ENCODE measurements at regions not wholly inside any gene's neighbourhood (a gene's known extent, or its start where the extent isn't known, plus 50 kb on each side); places are given as distances from the start of the nearest gene placed in this dataset.

GRCh38 chr5:4245511-4245910, 649.9 kb downstream of the IRX1 start:
- TF ChIP-seq, protein P1, sequence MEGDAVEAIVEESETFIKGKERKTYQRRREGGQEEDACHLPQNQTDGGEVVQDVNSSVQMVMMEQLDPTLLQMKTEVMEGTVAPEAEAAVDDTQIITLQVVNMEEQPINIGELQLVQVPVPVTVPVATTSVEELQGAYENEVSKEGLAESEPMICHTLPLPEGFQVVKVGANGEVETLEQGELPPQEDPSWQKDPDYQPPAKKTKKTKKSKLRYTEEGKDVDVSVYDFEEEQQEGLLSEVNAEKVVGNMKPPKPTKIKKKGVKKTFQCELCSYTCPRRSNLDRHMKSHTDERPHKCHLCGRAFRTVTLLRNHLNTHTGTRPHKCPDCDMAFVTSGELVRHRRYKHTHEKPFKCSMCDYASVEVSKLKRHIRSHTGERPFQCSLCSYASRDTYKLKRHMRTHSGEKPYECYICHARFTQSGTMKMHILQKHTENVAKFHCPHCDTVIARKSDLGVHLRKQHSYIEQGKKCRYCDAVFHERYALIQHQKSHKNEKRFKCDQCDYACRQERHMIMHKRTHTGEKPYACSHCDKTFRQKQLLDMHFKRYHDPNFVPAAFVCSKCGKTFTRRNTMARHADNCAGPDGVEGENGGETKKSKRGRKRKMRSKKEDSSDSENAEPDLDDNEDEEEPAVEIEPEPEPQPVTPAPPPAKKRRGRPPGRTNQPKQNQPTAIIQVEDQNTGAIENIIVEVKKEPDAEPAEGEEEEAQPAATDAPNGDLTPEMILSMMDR (IDR thresholded peaks at IDR 0.05; ENCODE audit: low read depth, low read length) = no peak
- in situ Hi-C loops (cut with HindIII; ENCODE audit: low sequenced_read_pairs) = no loop called here
- no peak overlapping the region for H3K4me3 ChIP-seq (ENCODE audit: low read depth, low read length)
- DNase-seq (ENCODE audit: low read depth, low spot score) = no peak

GRCh38 chr5:4246447-4246846, 650.8 kb downstream of the IRX1 start:
- TF ChIP-seq, protein P1 (IDR thresholded peaks at IDR 0.05; ENCODE audit: low read depth, low read length) = no peak
- H3K4me3 ChIP-seq (ENCODE audit: low read depth, low read length) = no peak overlapping the region
- no peak for DNase-seq (ENCODE audit: low read depth, low spot score)
- in situ Hi-C loops (cut with HindIII; ENCODE audit: low sequenced_read_pairs) = no loop called here

DNA sequence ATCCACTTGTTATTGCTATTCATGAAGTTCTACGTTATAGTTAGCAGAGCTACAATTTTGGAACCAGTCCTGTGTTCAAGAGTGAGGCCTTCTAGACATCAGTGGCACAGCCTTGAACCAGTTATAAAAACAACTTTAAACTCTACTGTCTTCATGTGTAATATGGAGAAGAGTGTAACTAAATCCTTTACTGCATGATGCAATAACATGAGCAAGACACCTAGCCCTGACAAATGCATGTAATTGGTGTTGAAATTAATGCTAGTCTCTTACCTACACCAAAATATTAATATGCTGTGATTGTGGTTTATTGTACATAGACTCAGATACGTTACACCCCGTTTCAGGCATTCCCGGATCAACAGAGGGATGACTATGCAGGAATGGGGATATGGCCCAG, 654.6 kb downstream of the IRX1 start:
- in situ Hi-C loops (cut with HindIII; ENCODE audit: low sequenced_read_pairs) = no loop called here
- no peak overlapping the region for H3K4me3 ChIP-seq (ENCODE audit: low read depth, low read length)
- TF ChIP-seq, protein P1 (IDR thresholded peaks at IDR 0.05; ENCODE audit: low read depth, low read length) = no peak
- no peak for DNase-seq (ENCODE audit: low read depth, low spot score)

GRCh38 chr5:4252385-4252784, 656.8 kb downstream of the IRX1 start:
- TF ChIP-seq, protein P1 (IDR thresholded peaks at IDR 0.05; ENCODE audit: low read depth, low read length) = no peak
- in situ Hi-C loops (cut with HindIII; ENCODE audit: low sequenced_read_pairs) = no loop called here

GRCh38 chr5:4254736-4255135, 659.1 kb downstream of the IRX1 start:
- in situ Hi-C loops (cut with HindIII; ENCODE audit: low sequenced_read_pairs) = no loop called here
- TF ChIP-seq, protein P1 (IDR thresholded peaks at IDR 0.05; ENCODE audit: low read depth, low read length) = no peak
- H3K4me3 ChIP-seq (ENCODE audit: low read depth, low read length) = no peak overlapping the region
- no peak for DNase-seq (ENCODE audit: low read depth, low spot score)

More at GRCh38 chr5:4252385-4252784, 656.8 kb downstream of the IRX1 start:
- no peak for DNase-seq (ENCODE audit: low read depth, low spot score)
- no peak overlapping the region for H3K4me3 ChIP-seq (ENCODE audit: low read depth, low read length)

GRCh38 chr5:4255441-4255840, 659.8 kb downstream of the IRX1 start:
- no peak overlapping the region for H3K4me3 ChIP-seq (ENCODE audit: low read depth, low read length)
- TF ChIP-seq, protein P1 (IDR thresholded peaks at IDR 0.05; ENCODE audit: low read depth, low read length) = no peak
- no peak for DNase-seq (ENCODE audit: low read depth, low spot score)
- in situ Hi-C loops (cut with HindIII; ENCODE audit: low sequenced_read_pairs) = no loop called here

- in situ Hi-C loops (cut with HindIII; ENCODE audit: low sequenced_read_pairs) = no loop called here
- DNase-seq (ENCODE audit: low read depth, low spot score) = no peak
- TF ChIP-seq, protein P1 (IDR thresholded peaks at IDR 0.05; ENCODE audit: low read depth, low read length) = no peak
- no peak overlapping the region for H3K4me3 ChIP-seq (ENCODE audit: low read depth, low read length)
Observed at GRCh38 chr5:4258170-4258569, 662.5 kb downstream of the IRX1 start.

Measured in astrocyte of the spinal cord (primary cell).